ENCODE measurements at regions not wholly inside any gene's neighbourhood (a gene's known extent, or its start where the extent isn't known, plus 50 kb on each side); places are given as distances from the start of the nearest gene placed in this dataset.

GRCh38 chr1:5151511-5151910 lies 497.1 kb downstream of the AJAP1 start:
- no peak for DNase-seq (ENCODE audit: low read depth)
- no peak for TF ChIP-seq CTCF (conservative IDR thresholded peaks at IDR 0.05; ENCODE audit: low read depth, low read length)
- H3K4me3 ChIP-seq (ENCODE audit: low read depth, low read length): no peak overlapping the region

- no peak for TF ChIP-seq CTCF (conservative IDR thresholded peaks at IDR 0.05; ENCODE audit: low read depth, low read length)
- no peak for DNase-seq (ENCODE audit: low read depth)
- no peak overlapping the region for H3K4me3 ChIP-seq (ENCODE audit: low read depth, low read length)
These were observed 495.8 kb downstream of the AJAP1 start for GRCh38 chr1:5150191-5150590.

GRCh38 chr1:5147806-5148205 lies 493.4 kb downstream of the AJAP1 start:
- H3K4me3 ChIP-seq (ENCODE audit: low read depth, low read length): no peak overlapping the region
- TF ChIP-seq CTCF (conservative IDR thresholded peaks at IDR 0.05; ENCODE audit: low read depth, low read length): no peak

GRCh38 chr1:5142389-5142788 lies 488.0 kb downstream of the AJAP1 start:
- H3K4me3 ChIP-seq (ENCODE audit: low read depth, low read length): no peak overlapping the region
- no peak for DNase-seq (ENCODE audit: low read depth)
- no peak for TF ChIP-seq CTCF (conservative IDR thresholded peaks at IDR 0.05; ENCODE audit: low read depth, low read length)

More at GRCh38 chr1:5147806-5148205, 493.4 kb downstream of the AJAP1 start:
- DNase-seq (ENCODE audit: low read depth): no peak

- TF ChIP-seq CTCF (conservative IDR thresholded peaks at IDR 0.05; ENCODE audit: low read depth, low read length): no peak
- DNase-seq (ENCODE audit: low read depth): no peak
- no peak overlapping the region for H3K4me3 ChIP-seq (ENCODE audit: low read depth, low read length)
These were observed 487.3 kb downstream of the AJAP1 start for GRCh38 chr1:5141750-5142149.

GRCh38 chr1:5140962-5141361 lies 486.6 kb downstream of the AJAP1 start:
- no peak for DNase-seq (ENCODE audit: low read depth)
- TF ChIP-seq CTCF (conservative IDR thresholded peaks at IDR 0.05; ENCODE audit: low read depth, low read length): no peak
- H3K4me3 ChIP-seq (ENCODE audit: low read depth, low read length): no peak overlapping the region

- no peak overlapping the region for H3K4me3 ChIP-seq (ENCODE audit: low read depth, low read length)
- DNase-seq (ENCODE audit: low read depth): no peak
- TF ChIP-seq CTCF (conservative IDR thresholded peaks at IDR 0.05; ENCODE audit: low read depth, low read length): no peak
These were observed 485.7 kb downstream of the AJAP1 start for GRCh38 chr1:5140136-5140535.
